IPS-NIHi11 (cell line): ENCODE measurements at regions not wholly inside any gene's neighbourhood (a gene's known extent, or its start where the extent isn't known, plus 50 kb on each side); places are given as distances from the start of the nearest gene placed in this dataset.

Experiments
- DNase-seq: peaks from one replicate; pipeline ENCODE4 v3.0.0; 2012; ENCODE audit warnings: mixed read lengths, low spot score

- no peak for DNase-seq
Measured at GRCh38 chr4:23166919-23167318, 474.2 kb downstream of the GBA3 start.

DNA sequence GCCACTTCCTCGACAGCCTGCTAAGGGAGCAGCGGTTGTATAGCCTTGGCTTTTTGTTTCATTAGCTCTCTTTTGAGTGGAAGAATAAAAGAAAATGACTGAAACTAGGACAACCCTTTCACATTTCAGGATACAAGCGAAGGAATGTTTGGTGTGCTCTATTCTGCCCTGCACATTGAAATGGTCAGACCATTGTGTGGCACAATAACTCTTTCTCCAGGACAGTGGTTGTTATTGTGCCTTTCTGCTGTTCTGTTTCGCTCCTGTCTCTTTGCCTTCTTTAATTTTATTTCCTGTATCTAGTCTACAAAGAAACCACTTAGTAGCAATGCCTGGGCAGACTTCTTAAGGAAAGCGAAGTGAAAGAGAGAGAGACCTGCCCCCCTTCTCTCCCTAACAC lies 473.7 kb downstream of the GBA3 start:
- no peak for DNase-seq

DNA sequence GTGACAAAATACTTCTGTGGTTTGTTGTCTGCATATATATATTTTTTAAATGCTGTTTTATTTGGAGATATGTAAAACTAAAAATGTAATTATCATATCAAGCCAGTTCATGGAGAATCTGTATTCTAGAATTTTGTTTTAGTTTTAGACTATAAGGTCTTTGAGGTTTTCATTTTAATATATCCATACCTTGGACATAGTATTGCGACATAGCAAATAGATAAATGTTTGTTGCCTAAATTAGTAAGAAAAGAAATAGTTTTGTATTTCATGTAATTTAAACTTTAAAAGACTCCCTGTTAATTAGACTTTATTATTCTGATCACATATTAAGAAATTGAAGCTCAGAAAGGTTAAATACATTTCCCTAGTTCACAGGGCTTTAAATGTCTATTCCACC lies 472.9 kb downstream of the GBA3 start:
- no peak for DNase-seq

DNA sequence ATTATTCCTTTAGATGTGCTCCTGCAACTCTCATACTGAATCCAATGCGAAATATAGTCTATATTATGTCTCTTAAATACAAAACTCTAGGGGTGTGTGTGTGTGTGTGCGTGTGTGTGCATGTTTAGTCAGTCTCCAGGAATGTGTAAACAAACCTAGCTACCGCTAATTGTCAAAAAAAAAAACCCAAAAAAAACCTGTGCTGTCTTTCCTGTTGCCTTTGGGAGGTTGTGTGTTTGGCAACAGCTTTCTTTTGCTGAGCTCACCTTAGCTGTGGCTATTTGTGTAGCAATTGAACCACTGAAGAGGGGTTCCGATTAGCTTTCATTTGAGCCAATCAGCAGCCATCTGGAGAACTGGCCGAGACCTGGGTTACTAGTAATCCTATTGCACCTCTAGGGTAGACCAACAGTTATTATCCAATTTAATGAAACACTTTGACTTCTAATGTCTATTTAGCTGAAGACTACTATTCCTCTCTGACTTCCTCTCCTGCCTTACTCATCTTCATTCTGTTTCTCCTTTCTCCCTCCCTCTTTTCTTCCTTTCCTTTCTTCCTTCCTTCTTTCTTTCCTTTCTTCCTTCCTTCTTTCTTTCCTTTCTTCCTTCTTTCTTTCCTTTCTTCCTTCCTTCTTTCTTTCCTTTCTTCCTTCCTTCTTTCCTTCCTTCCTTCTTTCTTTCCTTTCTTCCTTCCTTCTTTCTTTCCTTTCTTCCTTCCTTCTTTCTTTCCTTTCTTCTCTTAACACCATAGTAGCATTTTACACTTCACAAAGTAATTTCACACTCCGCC lies 471.1 kb downstream of the GBA3 start:
- DNase-seq, result peak; percentile 22

GRCh38 chr4:23162275-23162674 lies 469.5 kb downstream of the GBA3 start:
- DNase-seq, result no peak

DNA sequence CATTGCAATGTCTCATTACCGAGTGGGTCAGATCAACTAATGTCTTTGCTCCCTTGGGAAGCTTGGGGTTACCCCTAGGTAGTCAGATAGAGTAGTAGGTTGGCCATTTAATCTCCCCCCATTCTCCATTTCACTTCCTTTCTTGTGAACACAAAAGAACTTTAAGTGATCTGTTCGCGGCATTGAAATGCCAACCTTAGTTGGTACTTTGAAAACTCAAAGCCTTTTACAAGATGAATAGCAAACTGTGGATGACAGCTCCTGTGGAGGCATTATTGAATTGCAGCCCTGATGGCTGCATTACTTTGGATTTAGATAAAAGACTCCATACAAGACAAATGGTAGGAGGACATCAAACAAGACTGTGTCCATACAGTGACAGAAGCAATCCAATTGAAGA lies 469.1 kb downstream of the GBA3 start:
- DNase-seq, result peak; percentile 10

- DNase-seq, result no peak
Measured at GRCh38 chr4:23153076-23153475, 460.3 kb downstream of the GBA3 start.

DNA sequence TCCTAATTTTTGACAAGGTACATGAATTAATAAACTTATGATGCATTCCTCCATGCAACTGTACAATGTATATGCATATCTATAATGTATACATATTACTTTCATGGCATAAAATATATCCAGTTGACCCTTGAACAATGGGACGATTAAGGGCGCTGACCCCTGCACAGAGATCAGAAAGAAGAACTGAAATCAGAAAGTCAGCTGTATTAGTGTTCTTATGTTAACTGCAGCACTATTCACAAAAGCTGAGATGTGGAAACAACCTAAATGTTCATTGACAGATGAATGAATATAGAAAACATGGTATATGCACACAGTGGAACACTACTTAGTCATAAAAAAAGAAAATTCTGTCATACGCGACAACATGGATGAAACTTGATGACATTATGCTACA lies 457.1 kb downstream of the GBA3 start:
- no peak for DNase-seq

- DNase-seq, result no peak
Measured at GRCh38 chr4:23144707-23145106, 452.0 kb downstream of the GBA3 start.

DNA sequence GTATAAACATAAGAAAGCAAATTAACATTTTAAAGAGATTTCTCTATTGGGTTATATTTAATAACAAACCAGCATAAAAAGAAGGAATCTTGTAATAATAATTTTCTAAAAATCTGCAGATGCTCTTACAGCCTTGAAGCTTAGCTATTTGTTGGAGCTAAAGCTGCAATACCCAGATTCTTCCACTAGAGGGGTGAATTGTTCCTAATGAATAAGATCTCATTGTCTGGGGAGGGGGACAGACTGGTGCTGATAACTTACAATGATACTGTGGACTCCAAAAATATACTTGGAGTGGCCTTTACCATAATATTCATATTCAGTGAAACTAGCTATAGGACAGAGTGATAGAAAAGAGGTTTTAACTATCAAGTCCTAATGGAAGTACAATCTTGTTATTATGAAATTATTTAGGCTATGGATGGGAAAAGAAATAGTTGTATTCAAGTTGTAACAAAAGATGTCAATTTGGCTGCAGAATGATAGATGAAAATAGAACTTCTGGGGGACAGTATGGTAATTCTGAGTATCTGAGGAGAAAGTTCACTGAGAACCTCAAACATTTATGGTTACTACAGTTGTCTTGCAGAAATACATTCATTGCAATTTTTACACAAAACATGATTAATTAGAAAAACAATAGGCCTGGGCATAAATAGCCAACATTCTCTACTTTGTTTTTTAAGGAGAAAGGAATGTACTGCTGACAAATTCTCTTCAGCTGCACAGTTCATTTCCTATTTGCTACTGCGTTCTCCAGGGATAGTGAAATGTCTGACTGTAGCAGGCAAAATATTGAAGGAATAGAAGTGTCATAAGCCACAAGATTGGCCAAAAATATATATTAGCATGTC lies 443.3 kb downstream of the GBA3 start:
- DNase-seq, result peak; percentile 54

GRCh38 chr4:23134331-23134730 lies 441.6 kb downstream of the GBA3 start:
- DNase-seq, result no peak

GRCh38 chr4:23130845-23131244 lies 438.1 kb downstream of the GBA3 start:
- no peak for DNase-seq

GRCh38 chr4:23125118-23125517 lies 432.4 kb downstream of the GBA3 start:
- no peak for DNase-seq

DNA sequence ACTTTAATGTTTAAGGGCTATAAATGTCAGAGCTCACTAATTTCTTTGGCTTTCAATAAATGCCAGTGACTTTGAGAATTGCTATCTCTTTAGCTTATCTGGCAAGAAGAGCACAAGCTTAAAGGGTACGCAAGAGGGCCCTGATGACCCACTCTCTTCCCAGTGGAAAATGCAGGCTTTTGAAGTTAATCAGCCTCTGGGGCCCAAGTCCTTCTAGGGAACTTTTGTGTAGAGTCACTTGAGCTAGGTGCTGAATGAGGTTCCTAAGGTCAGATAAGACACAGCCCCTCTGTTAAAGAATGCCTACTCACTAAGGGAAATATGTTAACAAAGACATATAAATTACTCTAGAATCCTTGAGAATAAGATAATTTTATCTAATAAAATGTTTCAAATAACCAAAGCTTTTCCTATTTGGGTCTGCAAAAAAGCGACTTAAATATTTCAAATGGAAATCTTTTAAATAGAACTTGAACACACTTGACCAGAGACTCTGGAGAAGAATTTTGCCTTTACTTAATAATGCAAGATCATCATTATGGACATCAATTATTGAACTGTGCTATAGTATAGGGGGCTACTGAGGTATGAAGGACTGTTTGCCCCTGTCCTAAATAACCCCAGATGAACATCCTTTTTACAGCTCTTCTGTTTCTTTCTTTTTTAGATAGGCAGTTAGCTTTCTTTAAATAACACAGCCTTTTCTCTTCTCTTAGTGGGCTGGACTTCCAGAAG lies 430.1 kb downstream of the GBA3 start:
- DNase-seq, result peak; percentile 5

DNA sequence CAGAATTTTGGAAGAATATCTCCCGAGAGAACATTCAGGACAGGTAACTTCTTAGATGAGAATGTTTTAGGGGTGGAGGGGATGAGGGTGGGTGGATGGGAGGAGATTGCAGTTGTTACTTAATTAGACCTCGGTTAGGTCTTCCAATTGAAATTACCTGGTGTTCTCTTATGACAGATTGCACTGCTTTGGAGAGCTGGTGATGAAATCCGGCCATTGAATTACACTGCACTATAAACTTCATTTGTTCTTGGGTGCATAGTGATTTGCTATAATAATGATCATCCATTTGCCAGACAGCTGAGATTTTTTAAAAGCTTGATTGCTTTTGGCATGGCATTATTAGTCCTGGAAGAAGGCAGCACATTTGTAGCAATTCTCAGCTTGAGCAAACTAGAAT lies 427.6 kb downstream of the GBA3 start:
- no peak for DNase-seq

DNA sequence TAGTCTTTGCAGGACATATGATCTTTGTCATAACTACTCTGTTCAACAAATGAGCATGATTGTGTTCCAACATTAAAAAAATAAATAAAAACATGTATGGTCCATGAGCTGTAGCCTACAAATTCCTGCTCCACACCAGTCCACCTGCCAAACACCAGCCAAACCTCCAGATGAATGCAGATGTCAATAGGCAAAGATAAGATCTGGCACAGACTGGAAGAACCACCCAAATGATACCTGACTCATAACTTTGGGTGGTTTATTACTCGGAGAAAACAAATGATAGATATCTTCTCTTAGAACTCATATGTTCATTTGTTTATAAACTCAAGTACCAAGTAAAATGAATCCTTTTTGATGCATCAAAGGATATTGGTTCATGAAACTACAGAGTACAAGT lies 425.1 kb downstream of the GBA3 start:
- DNase-seq, result no peak

DNA sequence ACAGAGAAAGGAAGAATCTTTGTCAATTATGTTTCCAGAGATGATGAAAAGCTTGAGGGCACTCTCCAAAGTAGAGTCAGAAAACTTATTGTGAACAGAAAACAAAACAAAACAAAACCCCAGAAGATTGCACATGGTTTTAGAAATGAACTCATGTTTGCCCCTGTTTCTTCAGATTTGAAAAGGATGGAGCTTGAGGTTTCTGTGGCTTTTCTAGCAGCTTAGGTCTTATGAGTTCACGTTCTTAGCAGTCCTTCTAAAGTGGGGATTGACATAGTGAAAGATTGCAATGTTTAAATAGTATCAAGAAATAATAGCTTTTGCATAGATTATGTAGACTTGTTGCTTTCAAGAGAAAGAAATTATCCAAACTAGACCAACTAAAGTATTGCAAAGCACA lies 421.8 kb downstream of the GBA3 start:
- DNase-seq, result no peak

- no peak for DNase-seq
Measured at GRCh38 chr4:23113104-23113503, 420.4 kb downstream of the GBA3 start.

- DNase-seq, result no peak
Measured at GRCh38 chr4:23106516-23106915, 413.8 kb downstream of the GBA3 start.

DNA sequence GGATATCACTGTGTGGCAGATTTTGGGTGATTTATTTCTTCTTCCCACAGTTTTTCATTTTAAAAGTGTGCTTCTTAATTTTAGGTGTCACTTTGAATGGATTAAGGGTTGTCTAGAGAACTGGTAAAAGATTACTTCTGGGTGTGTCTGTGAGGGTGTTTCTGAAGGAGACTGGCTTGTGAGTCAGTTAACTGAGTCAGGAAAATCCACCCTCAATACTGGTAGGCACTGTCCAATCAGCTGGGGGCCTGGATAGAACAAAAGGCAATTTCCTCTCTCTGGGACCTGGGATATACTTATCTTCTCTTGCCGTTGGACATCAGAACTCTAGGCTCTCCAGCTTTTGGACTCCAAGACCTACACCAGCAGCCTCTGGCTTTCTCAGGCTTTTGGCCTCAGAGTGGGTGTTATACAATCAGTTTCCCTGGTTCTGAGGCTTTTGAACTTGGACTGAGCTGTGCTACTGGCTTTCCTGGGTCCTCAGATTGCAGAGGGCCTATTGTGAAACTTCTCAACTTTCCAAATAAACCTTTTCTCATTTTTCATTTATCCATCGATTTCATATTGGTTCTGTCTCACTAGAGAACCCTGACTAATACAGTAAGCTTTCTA lies 413.1 kb downstream of the GBA3 start:
- DNase-seq, result no peak

GRCh38 chr4:23097251-23097650 lies 404.5 kb downstream of the GBA3 start:
- no peak for DNase-seq

- no peak for DNase-seq
Measured at GRCh38 chr4:23091711-23092110, 399.0 kb downstream of the GBA3 start.
